Mesendoderm (in vitro differentiated cells): ENCODE measurements at regions not wholly inside any gene's neighbourhood (a gene's known extent, or its start where the extent isn't known, plus 50 kb on each side); places are given as distances from the start of the nearest gene placed in this dataset.

Experiments used
- DNase-seq: peaks from one replicate; pipeline ENCODE4 v3.0.0; 2013
- H2AK5ac ChIP-seq: 2 replicates; pipeline ENCODE4 v1.6.1; 2013; ENCODE audit warnings: low read length, inconsistent platforms
- H2BK120ac ChIP-seq: 2 replicates; pipeline ENCODE4 v1.6.1; 2013; ENCODE audit warnings: low read depth, mild to moderate bottlenecking, low read length, moderate library complexity, mixed read lengths
- H2BK15ac ChIP-seq: replicated peaks from 2 replicates; pipeline ENCODE4 v1.6.1; 2013; ENCODE audit warnings: low read depth, mild to moderate bottlenecking, moderate library complexity
- H2BK5ac ChIP-seq: 2 replicates; pipeline ENCODE4 v1.6.1; 2013; ENCODE audit warnings: low read length, inconsistent platforms
- H3K18ac ChIP-seq: 2 replicates; pipeline ENCODE4 v1.6.1; 2013; ENCODE audit warnings: mild to moderate bottlenecking, low read length, mixed read lengths
- H3K23ac ChIP-seq: one replicate; pipeline ENCODE4 v1.6.1; 2013; ENCODE audit warnings: low read length
- H3K27ac ChIP-seq: 2 replicates; pipeline ENCODE4 v1.5.1; 2013; ENCODE audit warnings: low read depth, mild to moderate bottlenecking, inconsistent platforms, low read length, moderate library complexity
- H3K27me3 ChIP-seq: 2 replicates; pipeline ENCODE4 v1.6.1; 2013; ENCODE audit warnings: low read length, control low read depth, mild to moderate bottlenecking, inconsistent platforms; ENCODE audit not compliant: insufficient read depth, poor library complexity
- H3K36me3 ChIP-seq: 2 replicates; pipeline ENCODE4 v1.6.1; 2013; ENCODE audit warnings: low read length, inconsistent platforms; ENCODE audit not compliant: control insufficient read depth, insufficient read depth
- H3K4ac ChIP-seq: one replicate; pipeline ENCODE4 v1.6.1; 2013; ENCODE audit warnings: low read depth, mild to moderate bottlenecking, low read length, moderate library complexity
- H3K4me1 ChIP-seq: 2 replicates; pipeline ENCODE4 v1.6.1; 2013; ENCODE audit warnings: low read depth, low read length, inconsistent platforms; ENCODE audit not compliant: control insufficient read depth
- H3K4me2 ChIP-seq: 2 replicates; pipeline ENCODE4 v1.6.1; 2013; ENCODE audit warnings: low read length
- H3K4me3 ChIP-seq: 2 replicates; pipeline ENCODE4 v1.5.1; 2013; ENCODE audit warnings: mild to moderate bottlenecking, low read length
- H3K56ac ChIP-seq: one replicate; pipeline ENCODE4 v1.6.1; 2013; ENCODE audit warnings: low read length
- H3K79me1 ChIP-seq: 2 replicates; pipeline ENCODE4 v1.6.1; 2013; ENCODE audit warnings: low read length, inconsistent platforms
- H3K79me2 ChIP-seq: 2 replicates; pipeline ENCODE4 v1.6.1; 2013; ENCODE audit warnings: mild to moderate bottlenecking, low read length; ENCODE audit not compliant: control insufficient read depth, insufficient read depth
- H3K9ac ChIP-seq: 2 replicates; pipeline ENCODE4 v1.6.1; 2013; ENCODE audit warnings: low read length, inconsistent platforms
- H4K5ac ChIP-seq: one replicate; pipeline ENCODE4 v1.6.1; 2013; ENCODE audit warnings: low read length
- H4K8ac ChIP-seq: one replicate; pipeline ENCODE4 v1.6.1; 2013; ENCODE audit warnings: low read depth, mild to moderate bottlenecking, control low read depth, low read length, moderate library complexity
- WGBS: extraction: QIAGEN DNeasy Blood & Tissue Kit; methylation state at CpG from one replicate; pipeline ENCODE4 v1.1.7; 2013; ENCODE audit warnings: low lambda C conversion rate, missing lambda C conversion rate; ENCODE audit not compliant: insufficient coverage; ENCODE audit errors: extremely low coverage; 5-methylcytosine and 5-hydroxymethylcytosine counted together

GRCh38 chr5:2015124-2015848 is 132.6 kb upstream of the IRX4 start:
- H2BK120ac ChIP-seq: no peak overlapping the region
- no peak for DNase-seq
- H2AK5ac ChIP-seq: no peak overlapping the region
- H3K4me3 ChIP-seq: no peak overlapping the region
- H4K5ac ChIP-seq: no peak overlapping the region
- no peak overlapping the region for H3K4me2 ChIP-seq
- H2BK5ac ChIP-seq: no peak overlapping the region
- no peaks in the 10 kb centered on the region for H3K36me3 ChIP-seq
- no peak overlapping the region for H3K56ac ChIP-seq
- no peaks in the 10 kb centered on the region for H3K79me1 ChIP-seq
- no peaks in the 10 kb centered on the region for H3K4me1 ChIP-seq
- no peaks in the 10 kb centered on the region for H3K79me2 ChIP-seq
- H3K9ac ChIP-seq: no peak overlapping the region
- no peak overlapping the region for H4K8ac ChIP-seq
- H3K27me3 ChIP-seq: no peaks in the 10 kb centered on the region
- no peak overlapping the region for H3K27ac ChIP-seq
- H3K4ac ChIP-seq: no peak overlapping the region
- H3K18ac ChIP-seq: no peak overlapping the region
- no CpG with 5 or more reads among the region's 13 CpGs for WGBS
- no peak overlapping the region for H2BK15ac ChIP-seq
- H3K23ac ChIP-seq: no peak overlapping the region

- no peak overlapping the region for H3K56ac ChIP-seq
- no peaks in the 10 kb centered on the region for H3K79me1 ChIP-seq
- H2AK5ac ChIP-seq: no peak overlapping the region
- WGBS: no CpG with 5 or more reads among the region's 12 CpGs
- no peak overlapping the region for H2BK15ac ChIP-seq
- H3K4me2 ChIP-seq: no peak overlapping the region
- no peak for DNase-seq
- no peak overlapping the region for H3K23ac ChIP-seq
- no peak overlapping the region for H2BK120ac ChIP-seq
- no peak overlapping the region for H3K9ac ChIP-seq
- H4K5ac ChIP-seq: no peak overlapping the region
- no peaks in the 10 kb centered on the region for H3K79me2 ChIP-seq
- no peak overlapping the region for H4K8ac ChIP-seq
- no peak overlapping the region for H3K18ac ChIP-seq
- H3K4me1 ChIP-seq: no peaks in the 10 kb centered on the region
- no peak overlapping the region for H2BK5ac ChIP-seq
- no peak overlapping the region for H3K4ac ChIP-seq
- H3K27ac ChIP-seq: no peak overlapping the region
- H3K36me3 ChIP-seq: no peaks in the 10 kb centered on the region
- no peaks in the 10 kb centered on the region for H3K27me3 ChIP-seq
- no peak overlapping the region for H3K4me3 ChIP-seq
These were observed 131.4 kb upstream of the IRX4 start for GRCh38 chr5:2014058-2014610.

- Histone ChIP-seq H2BK120ac (no peak overlapping the region), H2BK5ac (no peak overlapping the region), H2BK15ac (no peak overlapping the region), H3K4me3 (no peak overlapping the region), H3K4ac (no peak overlapping the region), H3K23ac (no peak overlapping the region), H3K36me3 (no peaks in the 10 kb centered on the region), H4K5ac (no peak overlapping the region), H3K4me1 (no peaks in the 10 kb centered on the region), H3K27me3 (no peaks in the 10 kb centered on the region), H4K8ac (no peak overlapping the region), H3K4me2 (no peak overlapping the region), H3K79me1 (no peaks in the 10 kb centered on the region), H3K18ac (no peak overlapping the region), H3K27ac (no peak overlapping the region), H2AK5ac (no peak overlapping the region), H3K79me2 (no peaks in the 10 kb centered on the region), H3K56ac (no peak overlapping the region), H3K9ac (no peak overlapping the region)
- no CpG with 5 or more reads among the region's 18 CpGs for WGBS
- DNase-seq: no peak
These were observed 130.8 kb upstream of the IRX4 start for GRCh38 chr5:2013301-2014057.

- H3K79me2 ChIP-seq: no peaks in the 10 kb centered on the region
- no peaks in the 10 kb centered on the region for H3K27me3 ChIP-seq
- no peak overlapping the region for H3K4ac ChIP-seq
- no peak for DNase-seq
- no peak overlapping the region for H2BK15ac ChIP-seq
- H3K18ac ChIP-seq: no peak overlapping the region
- no peaks in the 10 kb centered on the region for H3K4me1 ChIP-seq
- no peak overlapping the region for H3K23ac ChIP-seq
- no peaks in the 10 kb centered on the region for H3K36me3 ChIP-seq
- H4K5ac ChIP-seq: no peak overlapping the region
- H3K27ac ChIP-seq: no peak overlapping the region
- no peak overlapping the region for H2BK120ac ChIP-seq
- H3K9ac ChIP-seq: no peak overlapping the region
- WGBS: no CpG with 5 or more reads among the region's 8 CpGs
- no peak overlapping the region for H2AK5ac ChIP-seq
- no peak overlapping the region for H3K56ac ChIP-seq
- no peak overlapping the region for H3K4me3 ChIP-seq
- H4K8ac ChIP-seq: no peak overlapping the region
- no peak overlapping the region for H2BK5ac ChIP-seq
- no peaks in the 10 kb centered on the region for H3K79me1 ChIP-seq
- H3K4me2 ChIP-seq: no peak overlapping the region
These were observed 130.2 kb upstream of the IRX4 start for GRCh38 chr5:2012885-2013284.

- no peak overlapping the region for H3K4me3 ChIP-seq
- no peak overlapping the region for H3K18ac ChIP-seq
- no peak overlapping the region for H4K5ac ChIP-seq
- H2BK5ac ChIP-seq: no peak overlapping the region
- no peak overlapping the region for H4K8ac ChIP-seq
- no peaks in the 10 kb centered on the region for H3K79me2 ChIP-seq
- H3K4me2 ChIP-seq: no peak overlapping the region
- DNase-seq: no peak
- H3K4ac ChIP-seq: no peak overlapping the region
- no peaks in the 10 kb centered on the region for H3K36me3 ChIP-seq
- WGBS: no CpG with 5 or more reads among the region's 18 CpGs
- no peaks in the 10 kb centered on the region for H3K79me1 ChIP-seq
- no peak overlapping the region for H2BK15ac ChIP-seq
- no peak overlapping the region for H2BK120ac ChIP-seq
- H3K27ac ChIP-seq: no peak overlapping the region
- H3K23ac ChIP-seq: no peak overlapping the region
- no peak overlapping the region for H3K56ac ChIP-seq
- no peaks in the 10 kb centered on the region for H3K27me3 ChIP-seq
- no peak overlapping the region for H3K9ac ChIP-seq
- no peak overlapping the region for H2AK5ac ChIP-seq
- H3K4me1 ChIP-seq: no peaks in the 10 kb centered on the region
These were observed 129.0 kb upstream of the IRX4 start for GRCh38 chr5:2011481-2012411.
